LNCAP (cell line): ENCODE measurements at regions not wholly inside any gene's neighbourhood (a gene's known extent, or its start where the extent isn't known, plus 50 kb on each side); places are given as distances from the start of the nearest gene placed in this dataset.

Experiments
- TF ChIP-seq, protein P1 (sequence below): fragments of 450-650 bp; IDR thresholded peaks from 2 replicates; pipeline ENCODE4 v1.5.1; 2017; ENCODE audit warnings: mild to moderate bottlenecking

DNA sequence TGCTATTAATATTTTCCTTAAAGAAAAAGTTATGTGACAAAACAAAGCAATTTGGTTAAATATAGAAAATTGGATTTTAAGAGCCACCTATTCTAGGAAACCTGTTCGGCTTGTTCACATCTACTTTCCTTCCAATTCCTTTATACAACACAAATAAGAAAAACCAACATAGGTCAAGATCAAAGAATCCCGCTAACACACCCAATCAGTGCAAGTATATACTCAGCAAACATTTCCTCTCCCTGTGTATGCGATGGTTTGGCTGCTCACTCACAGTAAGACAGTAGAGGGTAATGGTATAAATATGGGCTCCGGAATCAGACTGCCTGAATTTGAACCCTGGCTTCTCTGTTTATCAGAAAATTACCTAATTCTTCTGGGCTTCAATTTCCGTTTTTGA is 757.5 kb upstream of the ZNF608 start:
- TF ChIP-seq, protein P1, sequence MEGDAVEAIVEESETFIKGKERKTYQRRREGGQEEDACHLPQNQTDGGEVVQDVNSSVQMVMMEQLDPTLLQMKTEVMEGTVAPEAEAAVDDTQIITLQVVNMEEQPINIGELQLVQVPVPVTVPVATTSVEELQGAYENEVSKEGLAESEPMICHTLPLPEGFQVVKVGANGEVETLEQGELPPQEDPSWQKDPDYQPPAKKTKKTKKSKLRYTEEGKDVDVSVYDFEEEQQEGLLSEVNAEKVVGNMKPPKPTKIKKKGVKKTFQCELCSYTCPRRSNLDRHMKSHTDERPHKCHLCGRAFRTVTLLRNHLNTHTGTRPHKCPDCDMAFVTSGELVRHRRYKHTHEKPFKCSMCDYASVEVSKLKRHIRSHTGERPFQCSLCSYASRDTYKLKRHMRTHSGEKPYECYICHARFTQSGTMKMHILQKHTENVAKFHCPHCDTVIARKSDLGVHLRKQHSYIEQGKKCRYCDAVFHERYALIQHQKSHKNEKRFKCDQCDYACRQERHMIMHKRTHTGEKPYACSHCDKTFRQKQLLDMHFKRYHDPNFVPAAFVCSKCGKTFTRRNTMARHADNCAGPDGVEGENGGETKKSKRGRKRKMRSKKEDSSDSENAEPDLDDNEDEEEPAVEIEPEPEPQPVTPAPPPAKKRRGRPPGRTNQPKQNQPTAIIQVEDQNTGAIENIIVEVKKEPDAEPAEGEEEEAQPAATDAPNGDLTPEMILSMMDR = no peak

DNA sequence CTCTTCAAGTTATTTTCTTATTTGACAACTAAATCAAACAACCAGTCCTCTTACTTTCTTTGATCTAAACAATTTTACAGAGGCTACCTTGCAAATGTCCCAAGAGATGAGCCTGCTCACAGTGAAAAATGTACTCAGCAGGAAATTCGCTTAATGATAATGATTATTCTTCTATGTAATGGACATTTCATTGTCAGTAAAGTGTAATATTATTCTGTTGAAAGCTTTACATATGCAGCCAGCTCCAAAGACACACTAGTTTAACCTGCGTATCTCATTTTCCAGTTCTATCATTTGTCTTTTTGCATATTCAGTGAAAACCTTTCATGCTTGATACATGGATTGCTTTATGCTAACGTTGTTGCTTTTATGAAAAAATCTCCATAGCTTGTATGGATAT is 758.7 kb upstream of the ZNF608 start:
- TF ChIP-seq, protein P1 = no peak

DNA sequence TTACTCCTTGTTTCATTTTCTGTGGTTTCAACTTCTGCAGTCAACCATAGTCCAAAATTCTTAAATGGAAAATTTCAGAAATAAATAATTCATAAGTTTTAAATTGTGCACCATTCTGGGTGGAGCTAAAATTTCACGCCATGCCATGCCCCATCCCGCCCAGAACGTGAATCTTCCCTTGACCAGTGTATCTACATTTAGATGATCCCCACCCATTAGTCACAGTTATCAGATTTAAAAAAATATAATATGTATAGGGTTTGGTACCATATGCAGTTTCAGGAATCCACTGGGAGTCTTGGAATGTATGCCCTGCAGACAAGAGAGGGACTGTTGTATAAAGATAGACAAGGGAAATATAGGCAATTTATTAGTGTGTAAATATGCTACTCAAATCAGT is 759.7 kb upstream of the ZNF608 start:
- TF ChIP-seq, protein P1 = no peak

DNA sequence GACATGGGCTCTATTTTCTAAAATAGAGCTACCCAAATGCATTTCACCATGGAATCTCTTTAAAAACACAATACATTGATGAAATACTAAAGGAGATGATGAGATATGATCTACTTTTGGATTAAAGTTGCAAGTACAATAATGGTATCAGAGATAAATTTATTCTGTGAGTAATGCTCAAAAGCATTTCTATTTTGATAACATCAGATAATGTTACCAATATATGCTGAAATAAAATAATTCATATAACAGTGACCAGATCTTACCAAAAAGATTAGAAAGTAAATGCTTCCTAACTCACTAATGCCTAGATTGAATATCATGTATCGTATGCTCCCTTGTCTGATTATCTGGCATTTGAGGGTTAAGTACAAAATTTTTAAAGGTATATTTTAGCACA is 761.8 kb upstream of the ZNF608 start:
- TF ChIP-seq, protein P1 = no peak

DNA sequence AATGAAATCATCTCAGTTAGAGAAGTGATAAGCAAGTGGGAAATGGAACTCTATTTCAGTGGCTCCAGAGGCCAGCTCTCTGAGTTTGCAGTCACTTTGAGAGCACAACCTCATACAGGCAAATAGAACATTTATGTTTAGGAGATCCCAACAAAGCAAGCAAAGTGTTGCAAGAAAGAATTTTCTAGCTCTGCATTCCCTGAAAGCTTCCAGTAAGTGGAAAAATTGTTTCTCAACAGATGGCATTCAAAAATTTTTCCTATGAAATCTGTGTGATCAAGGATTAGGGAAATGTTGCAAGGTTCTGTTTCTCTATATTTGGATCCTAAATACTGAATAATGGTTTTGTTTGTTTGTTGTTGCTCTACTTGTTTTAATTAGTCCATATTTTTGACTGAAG is 764.2 kb upstream of the ZNF608 start:
- TF ChIP-seq, protein P1 = no peak

DNA sequence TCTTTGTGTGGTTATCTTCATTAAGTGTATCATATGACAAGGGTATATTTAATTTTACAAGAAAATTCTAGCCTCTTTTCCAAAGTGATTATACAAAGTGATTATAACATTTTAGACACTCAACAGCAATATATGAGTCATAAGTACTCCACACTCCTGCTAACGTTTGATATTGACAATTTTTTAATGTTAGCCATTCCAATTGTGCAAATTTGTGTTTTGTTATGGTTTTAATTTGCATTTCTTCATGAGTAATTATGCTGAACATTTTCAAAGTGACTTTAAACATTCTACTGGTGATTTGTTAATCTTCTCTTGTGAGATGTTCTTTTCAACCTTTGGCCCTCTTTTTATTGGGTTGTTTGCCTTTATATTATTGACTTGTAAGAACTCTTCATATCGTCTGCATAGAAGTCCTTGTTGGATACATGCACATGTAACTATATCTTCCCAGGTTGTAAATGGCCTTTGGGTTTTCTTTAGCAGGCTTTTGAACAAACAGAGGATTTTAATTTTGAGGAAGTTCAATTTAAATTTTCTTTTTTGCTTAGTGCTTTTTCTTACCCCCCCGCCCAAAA is 771.6 kb upstream of the ZNF608 start:
- TF ChIP-seq, protein P1 = no peak

DNA sequence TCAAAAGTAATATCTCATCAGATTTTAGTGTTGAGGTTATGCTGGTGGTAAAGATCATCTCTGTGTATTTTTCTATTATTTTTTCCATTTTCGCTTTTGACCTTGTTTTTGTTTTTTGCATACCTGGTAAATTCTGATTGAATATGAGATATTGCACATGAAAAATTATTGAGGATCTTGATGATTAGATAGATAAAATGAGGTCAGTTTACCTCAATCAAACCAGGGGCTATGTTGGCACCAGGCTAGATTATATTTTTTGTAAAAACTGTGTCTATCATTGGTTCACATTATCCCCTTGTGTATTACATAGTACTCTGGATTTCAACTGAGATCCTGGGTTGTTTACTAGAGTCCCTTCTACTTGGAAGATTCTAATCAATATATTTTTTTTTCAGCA is 774.9 kb upstream of the ZNF608 start:
- TF ChIP-seq, protein P1 = no peak

DNA sequence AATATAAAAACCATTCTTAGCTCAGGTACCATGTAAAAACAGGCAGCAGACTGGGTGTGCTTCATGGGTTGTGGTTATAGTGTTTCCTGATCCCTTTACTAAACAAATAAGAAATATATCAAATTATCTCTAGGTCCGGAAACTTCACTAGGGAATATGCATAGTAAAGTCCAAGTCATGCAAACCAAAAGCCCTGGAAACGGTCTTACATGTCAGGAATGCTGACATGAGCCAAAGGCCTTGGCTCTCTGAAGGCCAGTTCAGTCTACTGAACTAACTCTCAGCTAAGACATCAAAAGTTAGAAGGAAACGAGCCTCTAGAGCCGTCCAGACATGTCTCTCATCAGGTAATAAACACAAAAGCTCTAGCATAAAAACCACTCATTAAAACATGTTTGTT is 778.9 kb upstream of the ZNF608 start:
- TF ChIP-seq, protein P1 = no peak
